ENCODE measurements at regions not wholly inside any gene's neighbourhood (a gene's known extent, or its start where the extent isn't known, plus 50 kb on each side); places are given as distances from the start of the nearest gene placed in this dataset.

DNA sequence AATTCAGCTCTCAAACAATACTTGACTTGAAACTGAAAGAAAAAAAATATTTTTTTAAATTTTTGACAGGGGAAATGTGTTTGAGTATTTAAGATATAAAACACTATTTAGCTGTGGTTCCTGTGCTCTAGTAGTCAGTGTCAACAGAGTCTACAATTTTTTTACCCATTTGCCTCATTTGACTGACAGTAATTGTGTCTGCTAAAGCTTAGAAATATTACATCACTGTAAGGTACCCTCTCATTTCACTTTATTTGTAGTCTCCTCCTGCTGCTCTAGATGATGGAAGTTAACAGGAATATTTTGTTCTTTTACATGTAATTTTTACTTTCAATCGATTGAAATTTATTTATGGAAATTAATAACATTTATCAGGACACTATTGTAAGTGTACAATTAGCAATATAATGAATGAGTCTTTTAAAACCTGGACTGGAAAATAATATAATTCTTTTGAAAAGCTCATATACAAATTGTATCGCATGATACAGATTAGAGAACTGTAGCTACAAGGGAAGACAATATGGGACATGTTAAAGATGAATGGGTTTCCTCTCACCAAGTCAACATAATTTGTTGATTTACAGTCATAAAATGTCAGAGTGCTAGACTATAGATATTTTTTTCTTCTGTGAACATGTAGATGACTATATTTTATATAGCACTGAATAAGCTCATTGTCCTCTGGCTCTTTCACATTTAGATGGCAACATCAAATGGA, 1186.5 kb upstream of the ADGRL3 start:
- TF ChIP-seq, protein P1, sequence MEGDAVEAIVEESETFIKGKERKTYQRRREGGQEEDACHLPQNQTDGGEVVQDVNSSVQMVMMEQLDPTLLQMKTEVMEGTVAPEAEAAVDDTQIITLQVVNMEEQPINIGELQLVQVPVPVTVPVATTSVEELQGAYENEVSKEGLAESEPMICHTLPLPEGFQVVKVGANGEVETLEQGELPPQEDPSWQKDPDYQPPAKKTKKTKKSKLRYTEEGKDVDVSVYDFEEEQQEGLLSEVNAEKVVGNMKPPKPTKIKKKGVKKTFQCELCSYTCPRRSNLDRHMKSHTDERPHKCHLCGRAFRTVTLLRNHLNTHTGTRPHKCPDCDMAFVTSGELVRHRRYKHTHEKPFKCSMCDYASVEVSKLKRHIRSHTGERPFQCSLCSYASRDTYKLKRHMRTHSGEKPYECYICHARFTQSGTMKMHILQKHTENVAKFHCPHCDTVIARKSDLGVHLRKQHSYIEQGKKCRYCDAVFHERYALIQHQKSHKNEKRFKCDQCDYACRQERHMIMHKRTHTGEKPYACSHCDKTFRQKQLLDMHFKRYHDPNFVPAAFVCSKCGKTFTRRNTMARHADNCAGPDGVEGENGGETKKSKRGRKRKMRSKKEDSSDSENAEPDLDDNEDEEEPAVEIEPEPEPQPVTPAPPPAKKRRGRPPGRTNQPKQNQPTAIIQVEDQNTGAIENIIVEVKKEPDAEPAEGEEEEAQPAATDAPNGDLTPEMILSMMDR (IDR thresholded peaks at IDR 0.05) = no peak

DNA sequence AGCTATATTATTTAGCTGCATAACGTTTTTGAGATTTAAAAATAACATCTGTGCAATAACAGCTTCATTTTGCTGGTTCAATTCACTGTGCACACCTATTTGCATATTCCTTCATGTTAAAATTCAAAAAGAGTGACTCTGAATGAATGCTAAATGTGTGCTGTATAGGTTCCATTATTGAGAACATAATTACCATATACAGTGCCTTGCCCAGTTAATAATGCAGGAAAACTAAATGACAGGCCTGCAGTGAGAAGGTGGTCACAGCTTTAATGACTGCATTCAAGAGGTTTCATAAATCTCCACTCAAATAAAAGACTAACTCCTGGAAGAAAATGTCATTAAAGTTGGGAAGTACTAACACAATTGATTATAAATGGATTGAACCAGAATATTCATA, 1183.2 kb upstream of the ADGRL3 start:
- TF ChIP-seq, protein P1 (IDR thresholded peaks at IDR 0.05) = no peak

DNA sequence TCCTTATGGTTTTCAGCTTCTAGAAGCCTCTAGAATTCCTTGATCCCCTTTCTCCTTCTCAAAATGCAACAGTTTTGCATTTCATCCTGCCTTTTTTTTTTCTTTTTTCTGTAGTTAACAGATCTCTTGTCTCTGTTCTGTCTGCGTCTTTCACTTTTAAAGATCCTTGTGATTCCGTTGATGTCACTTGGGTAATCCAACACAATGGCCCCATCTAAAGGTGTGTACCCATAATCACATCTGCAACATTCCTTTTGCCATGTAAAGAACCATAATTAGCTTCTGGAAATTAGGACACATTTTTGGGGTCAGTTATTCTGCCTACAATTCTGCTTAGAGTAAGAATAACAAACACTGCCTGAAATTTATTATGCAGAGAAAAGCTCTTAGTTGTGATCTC, 1180.9 kb upstream of the ADGRL3 start:
- TF ChIP-seq, protein P1 (IDR thresholded peaks at IDR 0.05) = no peak

DNA sequence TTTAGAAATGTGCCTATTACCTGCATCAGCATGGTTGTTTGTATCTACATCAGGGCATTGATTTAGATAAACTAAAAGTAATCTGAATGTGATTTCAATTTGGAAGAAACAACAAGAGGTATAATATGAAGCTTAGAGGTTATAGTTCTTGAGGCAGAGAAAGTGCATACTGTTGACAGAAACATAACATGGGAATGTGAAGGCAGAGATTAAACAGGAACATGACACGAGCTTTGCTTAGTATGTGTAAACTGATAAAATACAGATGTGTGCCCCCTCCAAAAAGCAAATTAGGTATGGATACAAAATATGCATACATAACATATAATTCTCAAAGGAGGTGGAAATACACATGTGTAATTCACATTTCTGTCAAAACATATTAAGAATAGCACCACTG, 1180.2 kb upstream of the ADGRL3 start:
- TF ChIP-seq, protein P1 (IDR thresholded peaks at IDR 0.05) = no peak

DNA sequence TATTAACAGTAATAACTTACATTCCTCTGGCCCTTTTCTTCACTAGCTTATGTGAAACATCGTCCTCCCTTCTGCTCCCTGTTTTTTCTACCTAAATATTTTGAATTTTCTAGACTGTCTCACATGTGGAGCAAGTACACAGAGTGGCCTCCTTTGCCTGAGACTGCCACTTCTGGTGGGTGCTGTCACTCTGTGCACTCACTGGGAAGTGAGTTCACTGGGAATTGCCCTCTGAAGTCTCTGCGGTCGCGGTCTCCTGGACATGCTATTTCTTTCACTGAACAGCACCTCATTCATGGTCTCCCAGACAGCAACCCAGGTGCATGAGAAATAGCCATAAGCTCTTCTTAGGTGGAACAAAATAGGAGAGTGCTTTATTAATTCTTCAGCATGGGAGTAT, 1179.7 kb upstream of the ADGRL3 start:
- TF ChIP-seq, protein P1 (IDR thresholded peaks at IDR 0.05) = no peak

DNA sequence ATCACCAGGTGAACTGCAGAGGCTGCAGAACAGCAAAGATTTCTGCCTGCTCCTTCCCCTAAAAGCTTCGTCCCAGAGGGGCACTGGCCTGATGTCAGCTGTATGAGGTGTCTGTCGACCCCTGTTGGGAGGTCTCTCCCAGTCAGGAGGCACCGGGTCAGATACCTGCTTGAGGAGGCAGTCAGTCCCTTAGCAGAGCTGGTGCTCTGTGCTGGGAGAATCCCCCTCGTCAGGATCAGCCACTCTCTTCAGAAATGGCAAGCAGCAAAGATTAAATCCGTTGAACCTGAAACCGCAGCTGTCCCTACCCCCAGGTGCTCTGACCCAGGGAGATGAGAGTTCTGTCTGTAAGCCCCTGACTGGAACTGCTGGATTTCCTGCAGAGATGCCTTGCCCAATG, 1166.3 kb upstream of the ADGRL3 start:
- TF ChIP-seq, protein P1 (IDR thresholded peaks at IDR 0.05) = no peak

DNA sequence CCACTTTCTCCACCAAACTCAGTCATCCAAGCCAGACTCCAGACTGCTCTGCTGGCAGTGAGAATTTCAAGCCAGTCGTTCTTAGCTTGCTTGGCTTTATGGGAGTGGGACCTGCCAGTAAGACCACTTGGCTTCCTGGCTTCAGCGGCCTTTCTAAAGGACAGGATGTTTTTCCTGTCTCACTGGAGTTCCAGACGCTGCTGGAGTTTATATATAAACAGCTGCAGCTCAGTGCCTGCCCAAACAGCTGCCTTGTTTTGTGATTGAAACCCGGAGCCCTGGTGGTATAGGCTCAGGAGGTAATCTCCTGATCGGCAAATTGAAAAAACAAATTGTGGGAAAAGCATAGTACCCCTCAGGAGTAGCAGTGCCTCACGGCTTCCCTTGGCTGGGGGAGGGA, 1165.8 kb upstream of the ADGRL3 start:
- TF ChIP-seq, protein P1 (IDR thresholded peaks at IDR 0.05) = no peak

DNA sequence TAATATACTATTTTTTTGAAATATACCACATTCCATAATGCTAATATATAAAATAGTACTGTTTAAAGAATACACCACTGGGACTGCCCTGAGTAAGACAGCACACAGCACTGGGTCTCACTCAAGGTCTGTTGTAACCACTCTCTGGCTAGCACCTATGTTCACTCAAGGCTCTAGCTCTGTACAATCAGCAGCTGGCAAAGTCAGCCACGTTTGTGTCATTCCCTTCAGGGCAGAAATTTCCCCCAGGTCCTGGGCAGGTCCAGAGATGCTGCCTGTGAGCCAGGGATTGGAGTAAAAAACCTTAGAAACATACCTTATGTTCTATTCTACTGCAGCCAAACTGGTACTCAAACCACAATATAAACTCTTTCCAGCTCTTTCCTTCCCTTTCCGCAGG, 1160.2 kb upstream of the ADGRL3 start:
- TF ChIP-seq, protein P1 (IDR thresholded peaks at IDR 0.05) = no peak
